ENCODE measurements at regions not wholly inside any gene's neighbourhood (a gene's known extent, or its start where the extent isn't known, plus 50 kb on each side); places are given as distances from the start of the nearest gene placed in this dataset.

DNA sequence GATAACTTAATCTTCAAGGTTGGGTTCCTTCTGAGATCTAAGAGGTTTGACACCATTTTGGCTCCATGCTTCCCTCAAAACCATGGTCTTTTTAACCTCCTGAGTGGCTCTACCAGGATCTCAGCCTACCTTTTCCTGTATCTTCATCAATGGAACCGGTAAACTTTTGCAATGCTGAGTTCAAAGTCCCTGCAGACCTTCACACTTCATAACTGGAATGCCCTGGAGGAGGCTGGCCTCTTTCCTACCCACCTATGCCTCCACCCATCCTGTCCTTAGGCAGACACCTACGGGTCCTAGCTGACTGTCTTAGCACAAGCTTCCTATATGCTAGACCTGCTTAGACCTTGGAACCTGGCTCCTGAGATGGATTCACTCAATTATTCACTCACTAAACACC is 89.5 kb upstream of the EEA1 start:
- H3K9me2 ChIP-seq (replicated peaks; ENCODE audit: low read depth, low read length) = no peaks in the 10 kb centered on the region
- H3K4me1 ChIP-seq (ENCODE audit: insufficient read depth, low read length, poor library complexity, severe bottlenecking) = no peaks in the 10 kb centered on the region
- TF ChIP-seq, protein P1, sequence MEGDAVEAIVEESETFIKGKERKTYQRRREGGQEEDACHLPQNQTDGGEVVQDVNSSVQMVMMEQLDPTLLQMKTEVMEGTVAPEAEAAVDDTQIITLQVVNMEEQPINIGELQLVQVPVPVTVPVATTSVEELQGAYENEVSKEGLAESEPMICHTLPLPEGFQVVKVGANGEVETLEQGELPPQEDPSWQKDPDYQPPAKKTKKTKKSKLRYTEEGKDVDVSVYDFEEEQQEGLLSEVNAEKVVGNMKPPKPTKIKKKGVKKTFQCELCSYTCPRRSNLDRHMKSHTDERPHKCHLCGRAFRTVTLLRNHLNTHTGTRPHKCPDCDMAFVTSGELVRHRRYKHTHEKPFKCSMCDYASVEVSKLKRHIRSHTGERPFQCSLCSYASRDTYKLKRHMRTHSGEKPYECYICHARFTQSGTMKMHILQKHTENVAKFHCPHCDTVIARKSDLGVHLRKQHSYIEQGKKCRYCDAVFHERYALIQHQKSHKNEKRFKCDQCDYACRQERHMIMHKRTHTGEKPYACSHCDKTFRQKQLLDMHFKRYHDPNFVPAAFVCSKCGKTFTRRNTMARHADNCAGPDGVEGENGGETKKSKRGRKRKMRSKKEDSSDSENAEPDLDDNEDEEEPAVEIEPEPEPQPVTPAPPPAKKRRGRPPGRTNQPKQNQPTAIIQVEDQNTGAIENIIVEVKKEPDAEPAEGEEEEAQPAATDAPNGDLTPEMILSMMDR (conservative IDR thresholded peaks at IDR 0.05; ENCODE audit: low read length) = no peak
- TF ChIP-seq EZH2phosphoT487 (IDR thresholded peaks at IDR 0.05; ENCODE audit: borderline replicate concordance) = no peak
- H3K36me3 ChIP-seq (ENCODE audit: insufficient read depth, low read length) = no peaks in the 10 kb centered on the region
- H3K9me3 ChIP-seq (ENCODE audit: insufficient read depth, low read depth, low read length) = no peaks in the 10 kb centered on the region
- no peak overlapping the region for H3K4me3 ChIP-seq (ENCODE audit: low read length, poor library complexity, severe bottlenecking)
- no peaks in the 10 kb centered on the region for H3F3A ChIP-seq (ENCODE audit: low read depth)
- H3K4me2 ChIP-seq (ENCODE audit: low read depth, low read length, poor library complexity, severe bottlenecking) = no peak overlapping the region
- H4K20me1 ChIP-seq (ENCODE audit: insufficient read depth, low read length, poor library complexity, severe bottlenecking) = no peaks in the 10 kb centered on the region
- H2AFZ ChIP-seq (ENCODE audit: low read length) = no peak overlapping the region
- H3K79me2 ChIP-seq (ENCODE audit: insufficient read depth, low read length) = no peaks in the 10 kb centered on the region
- H3K9ac ChIP-seq (ENCODE audit: low read depth, low read length, poor library complexity, severe bottlenecking) = no peak overlapping the region
- H3K27me3 ChIP-seq (ENCODE audit: insufficient read depth, low read length, poor library complexity, severe bottlenecking) = no peaks in the 10 kb centered on the region

DNA sequence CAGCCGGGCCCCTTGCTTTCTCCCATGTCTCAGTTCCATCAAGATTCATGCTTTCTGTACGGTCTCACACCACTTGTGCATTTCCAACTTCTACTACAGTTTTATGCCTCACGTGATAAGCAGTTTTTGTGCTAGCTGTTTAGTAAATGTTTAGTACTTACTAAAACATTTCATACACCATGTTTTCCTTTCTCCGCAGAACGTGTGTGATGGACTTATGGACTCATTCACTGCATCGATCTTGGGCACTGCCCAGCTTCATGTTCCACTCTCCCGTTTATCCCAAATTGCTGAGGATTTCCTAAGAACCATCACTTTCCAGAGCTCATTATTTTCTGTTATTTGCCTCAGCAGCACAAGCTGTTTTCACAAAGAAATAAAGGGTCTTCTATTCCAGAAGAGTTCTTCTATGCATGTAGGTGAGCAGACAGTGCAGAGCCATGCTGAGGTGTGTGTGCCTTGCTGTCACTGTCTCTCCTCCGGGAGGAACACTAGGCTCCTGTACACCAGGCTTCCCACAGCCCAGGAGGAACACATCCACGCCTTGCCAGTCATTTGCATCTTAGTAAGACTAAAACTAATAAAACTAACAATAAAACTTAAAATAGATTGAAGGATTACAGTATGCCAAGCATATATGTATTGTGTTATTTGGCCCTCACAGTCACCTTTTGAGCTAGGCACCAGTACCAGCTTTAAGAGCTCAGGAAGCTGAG is 90.3 kb upstream of the EEA1 start:
- H3K27me3 ChIP-seq (ENCODE audit: insufficient read depth, low read length, poor library complexity, severe bottlenecking) = no peaks in the 10 kb centered on the region
- no peak overlapping the region for H2AFZ ChIP-seq (ENCODE audit: low read length)
- H3K4me1 ChIP-seq (ENCODE audit: insufficient read depth, low read length, poor library complexity, severe bottlenecking) = no peaks in the 10 kb centered on the region
- H3K9me3 ChIP-seq (ENCODE audit: insufficient read depth, low read depth, low read length) = no peaks in the 10 kb centered on the region
- no peak overlapping the region for H3K4me3 ChIP-seq (ENCODE audit: low read length, poor library complexity, severe bottlenecking)
- TF ChIP-seq, protein P1 (conservative IDR thresholded peaks at IDR 0.05; ENCODE audit: low read length) = no peak
- no peak for TF ChIP-seq EZH2phosphoT487 (IDR thresholded peaks at IDR 0.05; ENCODE audit: borderline replicate concordance)
- no peaks in the 10 kb centered on the region for H3K79me2 ChIP-seq (ENCODE audit: insufficient read depth, low read length)
- H3K36me3 ChIP-seq (ENCODE audit: insufficient read depth, low read length) = no peaks in the 10 kb centered on the region
- no peak overlapping the region for H3K9ac ChIP-seq (ENCODE audit: low read depth, low read length, poor library complexity, severe bottlenecking)
- no peaks in the 10 kb centered on the region for H3K9me2 ChIP-seq (replicated peaks; ENCODE audit: low read depth, low read length)
- no peak overlapping the region for H3K4me2 ChIP-seq (ENCODE audit: low read depth, low read length, poor library complexity, severe bottlenecking)
- no peaks in the 10 kb centered on the region for H3F3A ChIP-seq (ENCODE audit: low read depth)
- no peaks in the 10 kb centered on the region for H4K20me1 ChIP-seq (ENCODE audit: insufficient read depth, low read length, poor library complexity, severe bottlenecking)

GRCh38 chr12:93019975-93020630 is 91.0 kb upstream of the EEA1 start:
- Histone ChIP-seq H3K27me3 (ENCODE audit: insufficient read depth, low read length, poor library complexity, severe bottlenecking) (no peaks in the 10 kb centered on the region), H2AFZ (ENCODE audit: low read length) (peak overlapping the region; percentile 37), H3F3A (ENCODE audit: low read depth) (no peaks in the 10 kb centered on the region), H3K4me2 (ENCODE audit: low read depth, low read length, poor library complexity, severe bottlenecking) (no peak overlapping the region), H3K4me1 (ENCODE audit: insufficient read depth, low read length, poor library complexity, severe bottlenecking) (no peaks in the 10 kb centered on the region), H3K36me3 (ENCODE audit: insufficient read depth, low read length) (no peaks in the 10 kb centered on the region), H3K4me3 (ENCODE audit: low read length, poor library complexity, severe bottlenecking) (no peak overlapping the region), H3K9me2 (replicated peaks; ENCODE audit: low read depth, low read length) (no peaks in the 10 kb centered on the region), H3K9me3 (ENCODE audit: insufficient read depth, low read depth, low read length) (no peaks in the 10 kb centered on the region), H3K79me2 (ENCODE audit: insufficient read depth, low read length) (no peaks in the 10 kb centered on the region), H3K9ac (ENCODE audit: low read depth, low read length, poor library complexity, severe bottlenecking) (no peak overlapping the region), H4K20me1 (ENCODE audit: insufficient read depth, low read length, poor library complexity, severe bottlenecking) (no peaks in the 10 kb centered on the region)
- TF ChIP-seq, protein P1 (conservative IDR thresholded peaks at IDR 0.05; ENCODE audit: low read length) = no peak
- TF ChIP-seq EZH2phosphoT487 (IDR thresholded peaks at IDR 0.05; ENCODE audit: borderline replicate concordance) = no peak
